AML-193 (cell line): ENCODE measurements at regions not wholly inside any gene's neighbourhood (a gene's known extent, or its start where the extent isn't known, plus 50 kb on each side); places are given as distances from the start of the nearest gene placed in this dataset.

Experiments used
- DNase-seq, 2 experiments: peaks; one replicate each; lab custom pipeline; 2025; lab: John Stamatoyannopoulos, UW

- DNase-seq = no peak
Measured at GRCh38 chr9:79257790-79258351, 313.9 kb upstream of the TLE4 start.

DNA sequence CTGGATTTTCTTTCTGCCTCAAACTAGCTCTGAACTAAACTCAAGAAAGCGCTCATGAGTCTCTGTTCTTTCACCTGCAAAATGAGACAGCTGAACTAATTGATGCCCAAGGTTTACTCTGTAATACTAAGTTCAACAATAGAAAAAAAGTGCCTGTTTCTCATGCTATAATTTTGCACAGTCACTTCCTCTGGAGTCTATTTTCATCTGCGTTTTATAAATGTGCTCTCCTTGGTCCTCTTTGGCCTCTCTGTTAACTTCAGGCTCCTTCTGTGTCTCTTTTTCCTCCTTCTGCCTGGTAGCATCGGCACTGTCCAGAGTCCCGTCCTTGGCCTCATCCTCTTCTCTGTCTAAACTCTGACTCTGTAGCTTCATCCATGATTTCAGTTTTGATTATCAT is 311.9 kb upstream of the TLE4 start:
- peak in 1 of 2 experiments; percentile 14 for DNase-seq

DNA sequence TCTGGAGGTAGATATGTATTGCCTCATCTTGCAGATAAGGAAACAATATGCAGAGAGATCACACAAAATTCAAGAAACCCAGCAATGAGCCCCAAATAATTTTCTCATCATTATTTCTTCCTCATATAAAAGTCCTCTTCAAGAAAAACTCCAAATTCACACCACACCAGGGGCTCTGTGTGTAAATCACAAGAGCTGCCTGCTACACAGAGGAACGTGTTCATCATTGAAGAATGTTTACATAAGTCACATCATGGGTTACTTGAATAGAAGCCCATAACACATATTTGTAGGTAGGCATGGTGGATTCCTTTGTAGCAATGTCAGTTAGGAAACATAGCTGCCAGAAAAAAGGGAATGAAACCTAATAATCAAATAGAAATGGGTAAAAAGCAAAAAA is 308.1 kb upstream of the TLE4 start:
- DNase-seq = no peak

DNA sequence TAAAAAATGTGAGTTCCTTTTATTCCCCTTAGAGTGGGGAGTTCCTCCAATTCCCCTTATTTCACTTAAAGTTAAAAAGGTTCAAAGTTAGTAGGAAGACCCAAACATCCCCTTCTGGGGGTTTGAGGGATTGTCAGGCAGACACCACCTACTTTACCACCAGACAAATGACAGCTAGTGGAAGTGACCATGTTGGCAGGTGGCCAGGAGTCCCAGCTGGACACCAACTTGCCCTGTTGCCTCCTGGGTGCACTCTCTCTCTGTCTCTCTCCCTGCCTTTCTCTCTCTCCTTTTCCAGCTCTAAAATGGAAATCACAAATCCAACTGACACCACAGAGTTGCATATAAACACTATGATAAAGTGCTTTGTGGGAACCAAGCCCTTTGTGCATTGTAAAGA is 307.7 kb upstream of the TLE4 start:
- peak; percentile 12 to 16 for DNase-seq

DNA sequence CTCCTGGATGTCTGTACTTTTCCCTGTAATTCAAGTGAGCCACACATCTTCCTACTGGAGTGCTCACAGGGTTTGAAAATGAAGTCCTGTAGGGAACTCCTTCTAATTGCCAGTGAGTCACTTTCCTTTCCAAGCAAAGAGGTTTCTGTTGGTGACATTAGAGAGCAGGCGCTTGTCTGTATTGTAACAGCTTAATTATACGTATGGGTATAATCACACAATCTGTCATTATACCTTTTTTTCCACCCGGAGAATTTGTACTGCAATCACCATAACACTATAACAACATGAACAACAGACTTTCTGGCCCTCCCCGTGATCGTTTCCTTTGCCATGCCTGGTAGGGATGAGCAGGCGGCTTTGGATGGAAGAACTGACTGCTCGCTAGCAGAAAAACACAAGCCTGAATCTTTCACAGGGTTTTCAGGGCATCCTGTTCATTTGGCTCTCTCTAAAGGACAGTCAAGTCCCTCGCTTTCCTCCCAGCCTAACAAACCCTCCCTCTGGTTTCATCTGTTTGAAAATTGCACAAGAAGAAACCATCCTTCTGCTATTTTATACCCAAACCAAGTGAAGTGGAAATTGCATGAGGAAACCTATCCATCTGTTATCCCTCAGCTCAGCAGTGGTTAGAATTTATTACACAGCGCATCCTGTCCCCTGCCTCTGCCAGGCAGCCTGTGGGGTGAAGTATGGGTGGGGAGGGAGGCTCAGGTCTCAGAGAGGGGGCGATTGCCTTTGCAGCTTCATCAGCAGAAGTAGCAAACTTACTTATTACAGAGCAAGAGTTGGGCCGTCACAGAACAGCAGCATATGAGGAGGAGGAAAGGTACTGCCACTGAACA is 307.0 kb upstream of the TLE4 start:
- DNase-seq = peak; percentile 72 to 79

GRCh38 chr9:79266986-79267385 is 304.8 kb upstream of the TLE4 start:
- DNase-seq = no peak

- DNase-seq = no peak
Measured at GRCh38 chr9:79268806-79269205, 303.0 kb upstream of the TLE4 start.

DNA sequence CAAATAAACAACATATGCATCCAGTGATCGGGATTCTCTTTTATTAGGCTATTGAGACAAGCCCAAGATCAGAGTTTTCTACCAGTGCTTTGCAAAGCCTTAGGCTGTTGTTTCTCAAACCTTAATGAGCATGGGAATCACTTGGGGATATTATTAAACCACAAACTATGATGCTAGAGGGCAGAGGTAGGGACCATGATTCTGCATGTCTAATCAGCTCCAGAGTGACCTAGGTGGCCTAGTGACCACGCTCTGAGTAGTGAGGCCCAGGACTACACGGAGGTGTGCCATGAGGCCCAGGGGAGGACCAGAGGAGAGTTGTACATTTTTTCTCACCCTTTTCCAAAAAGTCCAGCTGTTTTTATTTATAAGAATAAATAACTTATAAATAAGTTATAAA is 298.5 kb upstream of the TLE4 start:
- no peak for DNase-seq

- DNase-seq = no peak
Measured at GRCh38 chr9:79279356-79279755, 292.4 kb upstream of the TLE4 start.

GRCh38 chr9:79280691-79281090 is 291.1 kb upstream of the TLE4 start:
- DNase-seq = no peak

GRCh38 chr9:79284081-79284480 is 287.7 kb upstream of the TLE4 start:
- peak; percentile 31 to 53 for DNase-seq

- no peak for DNase-seq
Measured at GRCh38 chr9:79286992-79287707, 284.6 kb upstream of the TLE4 start.

DNA sequence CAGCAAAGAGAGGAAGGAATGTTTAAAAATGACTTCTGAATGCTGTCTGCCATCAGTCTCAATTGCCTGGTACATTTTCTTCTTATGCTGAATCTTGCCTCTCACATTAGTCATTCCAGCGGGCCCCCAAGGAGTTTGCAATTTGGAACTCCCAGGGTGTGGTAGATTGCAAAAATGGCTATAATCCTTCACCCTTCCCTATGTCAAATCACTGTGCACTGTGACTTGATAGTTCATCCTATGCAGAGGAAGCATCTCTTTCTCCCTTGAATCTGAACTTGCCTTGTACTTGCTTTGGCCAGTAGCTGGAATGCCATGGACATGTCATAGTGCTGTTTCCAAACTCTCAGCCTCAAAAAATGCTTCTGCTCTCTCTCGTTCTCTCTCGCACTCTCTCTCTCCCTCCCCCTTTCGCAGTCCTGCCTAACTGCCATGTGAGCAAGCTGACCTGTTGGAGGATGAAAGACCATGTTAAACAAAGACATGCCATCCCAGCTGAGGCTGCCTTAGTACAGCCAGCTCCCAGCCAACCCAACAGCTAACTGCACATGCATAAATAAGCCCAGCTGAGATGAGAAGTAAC is 284.0 kb upstream of the TLE4 start:
- no peak for DNase-seq

DNA sequence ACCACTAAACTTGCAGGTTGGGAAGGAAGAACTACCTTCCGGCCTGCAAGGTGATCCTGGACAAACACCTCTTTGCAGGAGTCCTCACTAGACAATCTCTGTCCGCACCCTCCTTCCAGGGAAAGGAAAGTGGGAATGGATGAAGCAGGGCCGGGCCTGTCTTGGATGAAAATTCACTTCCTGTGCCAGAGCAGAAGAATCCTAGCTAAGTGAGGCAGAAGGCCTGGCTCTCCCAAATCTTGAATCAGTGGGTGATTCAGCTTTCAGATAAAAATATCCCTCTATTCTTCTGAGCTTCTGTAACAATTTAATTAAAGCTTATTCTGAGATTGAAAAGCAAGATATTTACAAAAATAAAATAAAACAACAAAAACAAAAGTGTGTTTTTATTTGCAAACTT is 281.9 kb upstream of the TLE4 start:
- no peak for DNase-seq

- DNase-seq = no peak
Measured at GRCh38 chr9:79292731-79293280, 279.0 kb upstream of the TLE4 start.

- no peak for DNase-seq
Measured at GRCh38 chr9:79300068-79300467, 271.7 kb upstream of the TLE4 start.

DNA sequence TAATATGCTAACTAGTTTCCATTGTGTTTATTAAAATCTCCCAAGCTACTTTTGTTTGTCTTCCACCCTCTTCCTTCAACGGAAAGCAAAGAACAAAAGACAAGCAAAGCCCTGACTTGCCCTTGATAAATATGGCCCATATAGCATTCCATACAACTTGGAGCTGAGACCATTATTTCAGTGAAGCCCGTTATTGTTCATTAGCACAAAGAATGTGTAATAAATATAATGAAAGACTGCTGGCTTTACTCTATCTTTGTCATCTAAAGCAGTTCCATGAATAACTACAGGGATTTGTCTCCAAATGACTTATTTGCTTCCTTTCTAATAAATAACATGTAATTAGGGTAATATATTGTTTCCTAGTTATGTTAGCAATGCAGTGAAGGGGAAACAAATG is 270.7 kb upstream of the TLE4 start:
- no peak for DNase-seq

- DNase-seq = no peak
Measured at GRCh38 chr9:79301551-79302391, 270.0 kb upstream of the TLE4 start.

- DNase-seq = no peak
Measured at GRCh38 chr9:79302569-79302968, 269.2 kb upstream of the TLE4 start.

- DNase-seq = no peak
Measured at GRCh38 chr9:79308012-79308411, 263.8 kb upstream of the TLE4 start.

GRCh38 chr9:79312686-79313421 is 258.9 kb upstream of the TLE4 start:
- no peak for DNase-seq
